GM18505 (cell line): ENCODE measurements at regions not wholly inside any gene's neighbourhood (a gene's known extent, or its start where the extent isn't known, plus 50 kb on each side); places are given as distances from the start of the nearest gene placed in this dataset.

ENCODE experiments used
- ATAC-seq: cut with Tn5 transposase; IDR thresholded peaks from one replicate; pipeline ENCODE4 v1.9.1; 2021; ENCODE audit not compliant: unreplicated experiment
- POLR2A ChIP-seq: IDR thresholded peaks from 4 replicates; pipeline ENCODE4 v1.6.1; 2011; ENCODE audit warnings: borderline replicate concordance; ENCODE audit not compliant: insufficient read depth, insufficient read length; ENCODE audit errors: extremely low read depth

DNA sequence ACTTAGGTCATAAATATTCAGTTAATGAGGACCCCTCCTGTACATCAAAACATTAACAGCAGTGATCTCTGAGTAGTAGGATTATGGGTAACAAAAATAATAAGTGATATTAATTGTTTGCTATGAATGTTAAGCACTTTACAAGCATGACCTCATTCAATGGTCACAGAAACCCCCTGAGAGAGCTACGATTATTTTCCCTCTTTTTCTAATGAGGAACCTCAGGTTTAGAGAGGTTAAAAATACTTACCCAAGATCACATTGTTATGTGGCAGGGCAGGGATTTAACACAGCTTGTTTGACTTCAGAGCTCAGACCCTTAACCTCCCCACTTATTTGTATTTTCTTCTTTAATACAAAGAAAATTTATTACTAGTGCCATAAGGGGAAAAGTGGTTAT lies 228.2 kb downstream of the TBL1XR1 start:
- ATAC-seq = no peak
- no peak for TF ChIP-seq POLR2A

DNA sequence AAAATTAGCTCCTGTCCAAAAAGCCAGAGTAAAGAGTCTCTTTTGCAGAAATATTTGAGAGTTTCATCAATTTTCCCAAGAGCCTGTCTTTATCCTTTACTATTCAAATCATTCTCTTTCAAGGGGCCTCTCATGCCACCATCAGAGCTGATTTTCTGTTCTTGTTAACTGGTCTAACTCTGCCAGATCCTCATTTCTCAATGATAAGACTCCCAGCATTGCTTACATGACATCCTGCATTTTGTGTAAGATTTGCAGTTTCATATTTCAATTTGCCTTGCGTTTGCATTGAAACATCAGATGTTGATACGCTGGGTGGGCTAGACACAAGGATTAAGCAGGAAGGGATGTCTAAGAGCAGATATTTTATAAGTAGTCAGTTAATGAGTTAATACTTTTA lies 228.7 kb downstream of the TBL1XR1 start:
- no peak for ATAC-seq
- no peak for TF ChIP-seq POLR2A

- no peak for TF ChIP-seq POLR2A
- no peak for ATAC-seq
These were observed 229.8 kb downstream of the TBL1XR1 start for GRCh38 chr3:176967522-176967921.

- no peak for TF ChIP-seq POLR2A
- no peak for ATAC-seq
These were observed 232.6 kb downstream of the TBL1XR1 start for GRCh38 chr3:176964661-176965060.

- no peak for TF ChIP-seq POLR2A
- ATAC-seq = no peak
These were observed 235.4 kb downstream of the TBL1XR1 start for GRCh38 chr3:176961916-176962315.

- no peak for TF ChIP-seq POLR2A
- ATAC-seq = no peak
These were observed 237.4 kb downstream of the TBL1XR1 start for GRCh38 chr3:176959867-176960266.

DNA sequence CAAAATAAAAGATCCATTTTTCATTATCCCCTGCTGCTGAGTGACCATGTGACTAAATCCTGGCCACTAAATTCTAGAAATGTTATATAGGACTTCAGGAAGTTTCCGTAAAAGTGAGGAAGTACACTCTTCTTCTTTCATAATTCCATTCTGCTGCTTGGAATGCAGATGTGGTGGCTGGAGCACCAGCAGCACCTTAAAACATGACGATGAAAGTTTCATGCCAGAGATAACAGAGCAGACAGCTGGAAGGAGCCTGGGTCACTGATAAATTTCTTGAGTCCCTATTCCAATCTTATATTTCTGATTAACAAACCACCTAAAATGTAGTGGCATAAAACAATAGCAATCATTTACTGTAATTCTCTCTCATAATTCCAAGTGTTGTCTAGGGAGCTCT lies 238.7 kb downstream of the TBL1XR1 start:
- ATAC-seq = no peak
- TF ChIP-seq POLR2A = no peak

DNA sequence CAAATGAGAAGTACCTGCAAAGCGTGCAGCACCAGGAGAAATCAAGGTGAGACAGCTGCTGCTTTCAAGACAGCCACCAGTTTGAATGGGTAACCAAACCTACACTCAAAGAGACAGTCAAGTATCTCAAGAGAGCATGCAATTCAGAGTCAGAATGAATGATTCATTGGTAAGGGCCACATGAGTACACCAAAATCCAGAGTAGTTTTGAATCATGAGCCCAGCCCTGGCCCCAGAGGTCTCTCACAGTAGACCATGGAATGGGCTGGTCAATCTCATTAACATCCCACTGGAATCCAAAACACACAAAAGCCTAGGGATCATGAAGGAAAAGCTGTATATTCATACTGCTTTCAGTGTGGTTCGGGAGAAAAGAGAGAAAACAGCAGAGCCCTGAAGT lies 242.8 kb downstream of the TBL1XR1 start:
- ATAC-seq = no peak
- TF ChIP-seq POLR2A = no peak

- TF ChIP-seq POLR2A = no peak
- ATAC-seq = no peak
These were observed 243.9 kb downstream of the TBL1XR1 start for GRCh38 chr3:176953106-176954060.

- no peak for ATAC-seq
- no peak for TF ChIP-seq POLR2A
These were observed 245.5 kb downstream of the TBL1XR1 start for GRCh38 chr3:176951586-176952292.

DNA sequence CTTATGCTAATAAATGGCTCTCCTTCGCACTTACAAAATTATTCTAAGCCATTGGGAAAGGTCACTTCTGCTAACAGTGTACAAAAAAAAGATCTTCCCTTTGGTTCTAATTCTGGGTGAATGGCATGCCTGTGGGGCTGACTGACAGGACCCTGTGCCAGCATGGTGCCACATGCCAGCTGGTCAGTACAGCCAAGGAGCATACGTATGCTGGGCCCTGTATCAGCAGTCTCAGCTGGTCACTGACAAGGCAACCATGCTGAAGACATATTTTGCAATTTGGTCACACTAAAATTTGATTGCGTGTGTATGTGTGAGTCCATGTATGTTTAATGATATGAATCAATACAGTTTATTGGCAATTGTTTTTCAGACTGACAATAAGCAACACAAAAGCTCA lies 246.1 kb downstream of the TBL1XR1 start:
- no peak for TF ChIP-seq POLR2A
- ATAC-seq = no peak

- ATAC-seq = no peak
These were observed 246.5 kb downstream of the TBL1XR1 start for GRCh38 chr3:176950743-176951142.

DNA sequence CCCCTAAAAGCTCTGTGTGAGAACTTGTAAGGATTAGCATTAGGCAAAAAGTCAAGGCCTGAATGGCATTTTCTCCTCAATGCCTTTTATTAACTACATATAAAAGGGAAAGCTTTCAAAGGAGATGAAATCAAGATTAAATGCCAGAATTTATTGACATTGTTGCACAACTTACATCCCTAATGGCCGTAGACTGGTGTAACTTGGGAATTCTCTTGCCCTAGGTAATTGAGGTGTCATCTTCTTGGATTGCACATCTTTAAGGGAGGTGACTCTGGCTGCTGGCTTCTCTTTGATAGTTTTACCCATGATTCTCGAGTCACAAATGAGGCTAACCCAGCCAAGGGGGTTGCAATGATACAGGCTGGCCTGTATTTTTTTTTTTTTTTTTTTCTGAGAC lies 249.1 kb downstream of the TBL1XR1 start:
- TF ChIP-seq POLR2A = no peak
- ATAC-seq = no peak

More at GRCh38 chr3:176950743-176951142, 246.5 kb downstream of the TBL1XR1 start:
- no peak for TF ChIP-seq POLR2A

- no peak for ATAC-seq
- TF ChIP-seq POLR2A = no peak
These were observed 251.1 kb downstream of the TBL1XR1 start for GRCh38 chr3:176946202-176946601.
